WTC11 (cell line): ENCODE measurements at regions not wholly inside any gene's neighbourhood (a gene's known extent, or its start where the extent isn't known, plus 50 kb on each side); places are given as distances from the start of the nearest gene placed in this dataset.

ENCODE experiments used
- NR1H2 ChIP-seq: sonication (generic); formaldehyde crosslinking; IDR thresholded peaks from 2 replicates; pipeline ENCODE4 v1.9.0; 2021; ENCODE audit warnings: mild to moderate bottlenecking, moderate library complexity, missing genetic modification reagents
- TF ChIP-seq, protein P1 (sequence below): fragments of 200-600 bp; IDR thresholded peaks from 2 replicates; pipeline ENCODE4 v1.8.0; 2022; ENCODE audit warnings: antibody characterized with exemption
- TF ChIP-seq, protein P2 (sequence below): sonication (generic); formaldehyde crosslinking; IDR thresholded peaks from 2 replicates; pipeline ENCODE4 v1.8.1; 2023; ENCODE audit warnings: mild to moderate bottlenecking, missing genetic modification reagents, moderate library complexity
- TF ChIP-seq, protein P3 (sequence below): sonication (generic); formaldehyde crosslinking; IDR thresholded peaks from 2 replicates; pipeline ENCODE4 v1.8.1; 2023; ENCODE audit warnings: mild to moderate bottlenecking, missing genetic modification reagents, borderline replicate concordance

DNA sequence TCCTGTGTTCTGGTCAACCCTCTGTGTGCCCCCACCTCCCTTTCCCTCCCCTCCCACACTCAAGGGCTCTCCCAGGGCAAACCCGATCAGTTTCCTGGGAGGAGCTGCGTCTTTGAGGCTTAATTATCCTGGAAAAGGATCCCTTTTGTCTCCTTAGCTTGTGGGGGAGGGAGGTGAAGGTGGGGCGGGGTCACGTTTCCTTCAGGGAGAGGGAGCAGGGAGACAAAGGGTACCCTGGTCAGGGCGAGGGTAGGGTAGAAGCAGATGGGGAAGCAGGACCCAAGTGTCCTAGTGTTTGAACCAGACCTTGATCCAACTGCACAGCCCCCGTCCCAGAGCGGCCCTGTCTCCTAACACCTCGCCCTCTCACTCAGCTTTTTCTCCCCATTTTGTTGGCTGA lies 90.1 kb downstream of the HIF1AN start:
- TF ChIP-seq, protein P1, sequence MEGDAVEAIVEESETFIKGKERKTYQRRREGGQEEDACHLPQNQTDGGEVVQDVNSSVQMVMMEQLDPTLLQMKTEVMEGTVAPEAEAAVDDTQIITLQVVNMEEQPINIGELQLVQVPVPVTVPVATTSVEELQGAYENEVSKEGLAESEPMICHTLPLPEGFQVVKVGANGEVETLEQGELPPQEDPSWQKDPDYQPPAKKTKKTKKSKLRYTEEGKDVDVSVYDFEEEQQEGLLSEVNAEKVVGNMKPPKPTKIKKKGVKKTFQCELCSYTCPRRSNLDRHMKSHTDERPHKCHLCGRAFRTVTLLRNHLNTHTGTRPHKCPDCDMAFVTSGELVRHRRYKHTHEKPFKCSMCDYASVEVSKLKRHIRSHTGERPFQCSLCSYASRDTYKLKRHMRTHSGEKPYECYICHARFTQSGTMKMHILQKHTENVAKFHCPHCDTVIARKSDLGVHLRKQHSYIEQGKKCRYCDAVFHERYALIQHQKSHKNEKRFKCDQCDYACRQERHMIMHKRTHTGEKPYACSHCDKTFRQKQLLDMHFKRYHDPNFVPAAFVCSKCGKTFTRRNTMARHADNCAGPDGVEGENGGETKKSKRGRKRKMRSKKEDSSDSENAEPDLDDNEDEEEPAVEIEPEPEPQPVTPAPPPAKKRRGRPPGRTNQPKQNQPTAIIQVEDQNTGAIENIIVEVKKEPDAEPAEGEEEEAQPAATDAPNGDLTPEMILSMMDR, result no peak
- TF ChIP-seq, protein P2, sequence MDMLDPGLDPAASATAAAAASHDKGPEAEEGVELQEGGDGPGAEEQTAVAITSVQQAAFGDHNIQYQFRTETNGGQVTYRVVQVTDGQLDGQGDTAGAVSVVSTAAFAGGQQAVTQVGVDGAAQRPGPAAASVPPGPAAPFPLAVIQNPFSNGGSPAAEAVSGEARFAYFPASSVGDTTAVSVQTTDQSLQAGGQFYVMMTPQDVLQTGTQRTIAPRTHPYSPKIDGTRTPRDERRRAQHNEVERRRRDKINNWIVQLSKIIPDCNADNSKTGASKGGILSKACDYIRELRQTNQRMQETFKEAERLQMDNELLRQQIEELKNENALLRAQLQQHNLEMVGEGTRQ, result 0 out of 2 replicates have a peak, but pooled peaks have one; percentile 9
- no peak for TF ChIP-seq NR1H2 (CRISPR knock-in tag)
- TF ChIP-seq, protein P3, sequence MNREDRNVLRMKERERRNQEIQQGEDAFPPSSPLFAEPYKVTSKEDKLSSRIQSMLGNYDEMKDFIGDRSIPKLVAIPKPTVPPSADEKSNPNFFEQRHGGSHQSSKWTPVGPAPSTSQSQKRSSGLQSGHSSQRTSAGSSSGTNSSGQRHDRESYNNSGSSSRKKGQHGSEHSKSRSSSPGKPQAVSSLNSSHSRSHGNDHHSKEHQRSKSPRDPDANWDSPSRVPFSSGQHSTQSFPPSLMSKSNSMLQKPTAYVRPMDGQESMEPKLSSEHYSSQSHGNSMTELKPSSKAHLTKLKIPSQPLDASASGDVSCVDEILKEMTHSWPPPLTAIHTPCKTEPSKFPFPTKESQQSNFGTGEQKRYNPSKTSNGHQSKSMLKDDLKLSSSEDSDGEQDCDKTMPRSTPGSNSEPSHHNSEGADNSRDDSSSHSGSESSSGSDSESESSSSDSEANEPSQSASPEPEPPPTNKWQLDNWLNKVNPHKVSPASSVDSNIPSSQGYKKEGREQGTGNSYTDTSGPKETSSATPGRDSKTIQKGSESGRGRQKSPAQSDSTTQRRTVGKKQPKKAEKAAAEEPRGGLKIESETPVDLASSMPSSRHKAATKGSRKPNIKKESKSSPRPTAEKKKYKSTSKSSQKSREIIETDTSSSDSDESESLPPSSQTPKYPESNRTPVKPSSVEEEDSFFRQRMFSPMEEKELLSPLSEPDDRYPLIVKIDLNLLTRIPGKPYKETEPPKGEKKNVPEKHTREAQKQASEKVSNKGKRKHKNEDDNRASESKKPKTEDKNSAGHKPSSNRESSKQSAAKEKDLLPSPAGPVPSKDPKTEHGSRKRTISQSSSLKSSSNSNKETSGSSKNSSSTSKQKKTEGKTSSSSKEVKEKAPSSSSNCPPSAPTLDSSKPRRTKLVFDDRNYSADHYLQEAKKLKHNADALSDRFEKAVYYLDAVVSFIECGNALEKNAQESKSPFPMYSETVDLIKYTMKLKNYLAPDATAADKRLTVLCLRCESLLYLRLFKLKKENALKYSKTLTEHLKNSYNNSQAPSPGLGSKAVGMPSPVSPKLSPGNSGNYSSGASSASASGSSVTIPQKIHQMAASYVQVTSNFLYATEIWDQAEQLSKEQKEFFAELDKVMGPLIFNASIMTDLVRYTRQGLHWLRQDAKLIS (CRISPR knock-in tag), result no peak
